PC-3 (cell line): ENCODE measurements at regions not wholly inside any gene's neighbourhood (a gene's known extent, or its start where the extent isn't known, plus 50 kb on each side); places are given as distances from the start of the nearest gene placed in this dataset.

Experiments used
- ATAC-seq: fragments of 200-7000 bp; cut with Tn5 transposase; 2 replicates; pipeline ENCODE4 v1.9.1; 2020; ENCODE audit warnings: mild to moderate bottlenecking, moderate library complexity
- BruUV-seq: library from RNA; stranded (reverse); fragments of 400-500 nt; replicated peaks from 2 replicates; lab custom pipeline; 2021; lab: Mats Ljungman, UMichigan
- CTCF ChIA-PET: fragments of 300-600 bp; sonication (Branson Sonifier 250); formaldehyde crosslinking; loops from one replicate; lab custom pipeline; 2022; ENCODE audit warnings: antibody characterized with exemption; lab: Charles Lee
- POLR2A ChIA-PET: fragments of 300-600 bp; sonication (Branson Sonifier 250); formaldehyde crosslinking; loops from one replicate; lab custom pipeline; 2022; ENCODE audit warnings: antibody characterized with exemption; ENCODE audit not compliant: unreplicated experiment; lab: Charles Lee
- DNase-seq: peaks from one replicate; pipeline ENCODE4 v3.0.0-alpha.2; 2015
- H2AFZ ChIP-seq: fragments of 300-600 bp; sonication (generic); 2 replicates; pipeline ENCODE4 v1.6.0; 2016; ENCODE audit warnings: antibody characterized with exemption, low read length
- H3F3A ChIP-seq: fragments of 300-600 bp; sonication (generic); one replicate; pipeline ENCODE4 v1.6.0; 2017; ENCODE audit warnings: antibody characterized with exemption, low read length, control low read depth, mild to moderate bottlenecking; ENCODE audit not compliant: unreplicated experiment
- H3K27ac ChIP-seq: fragments of 300-600 bp; sonication (generic); 2 replicates; pipeline ENCODE4 v1.5.1; 2016; ENCODE audit warnings: mild to moderate bottlenecking, low read length
- H3K27me3 ChIP-seq: fragments of 300-600 bp; sonication (generic); 2 replicates; pipeline ENCODE4 v1.6.1; 2016; ENCODE audit warnings: low read length, mixed read lengths
- H3K36me3 ChIP-seq: fragments of 300-600 bp; sonication (generic); 2 replicates; pipeline ENCODE4 v1.6.1; 2016; ENCODE audit warnings: low read depth, mixed run types, low read length, mixed read lengths
- H3K4me1 ChIP-seq: fragments of 300-600 bp; sonication (generic); 2 replicates; pipeline ENCODE4 v1.5.1; 2016; ENCODE audit warnings: low read length; ENCODE audit not compliant: insufficient read depth
- H3K4me2 ChIP-seq: fragments of 300-600 bp; sonication (generic); 2 replicates; pipeline ENCODE4 v1.6.0; 2016; ENCODE audit warnings: low read length
- H3K4me3 ChIP-seq: fragments of 300-600 bp; sonication (generic); 2 replicates; pipeline ENCODE4 v1.5.1; 2016; ENCODE audit warnings: mild to moderate bottlenecking, low read length, mixed read lengths
- H3K79me2 ChIP-seq: fragments of 300-600 bp; sonication (generic); 2 replicates; pipeline ENCODE4 v1.6.1; 2017; ENCODE audit warnings: low read length, mixed read lengths
- H3K9ac ChIP-seq: fragments of 300-600 bp; sonication (generic); 2 replicates; pipeline ENCODE4 v1.6.0; 2016; ENCODE audit warnings: mild to moderate bottlenecking, low read length
- H3K9me2 ChIP-seq: fragments of 300-600 bp; sonication (generic); replicated peaks from 2 replicates; pipeline ENCODE4 v1.6.1; 2016; ENCODE audit warnings: mixed run types, low read length, mixed read lengths
- H3K9me3 ChIP-seq: fragments of 300-600 bp; sonication (generic); 2 replicates; pipeline ENCODE4 v1.6.1; 2016; ENCODE audit warnings: low read length, mixed read lengths
- H4K20me1 ChIP-seq: fragments of 300-600 bp; sonication (generic); 2 replicates; pipeline ENCODE4 v1.6.1; 2016; ENCODE audit warnings: low read length, mixed read lengths
- CTCF ChIP-seq: fragments of 300-600 bp; sonication (generic); conservative IDR thresholded peaks from 2 replicates; pipeline ENCODE4 v1.5.1; 2017; ENCODE audit warnings: antibody characterized with exemption, low read depth, mild to moderate bottlenecking, low read length
- EZH2 ChIP-seq: fragments of 300-600 bp; sonication (generic); IDR thresholded peaks from one replicate; pipeline ENCODE4 v1.6.1; 2017; ENCODE audit warnings: antibody characterized with exemption, mild to moderate bottlenecking, low read length; ENCODE audit not compliant: unreplicated experiment
- EZH2phosphoT487 ChIP-seq: fragments of 300-600 bp; sonication (generic); IDR thresholded peaks from 2 replicates; pipeline ENCODE4 v1.6.1; 2018; ENCODE audit warnings: mild to moderate bottlenecking, antibody characterized with exemption, low read length, borderline replicate concordance
- intact Hi-C: fragments of 100-400 bp; cut with micrococcal nuclease; formaldehyde crosslinking; loops from 2 replicates; pipeline ENCODE4 v1.9.0; 2023

- Histone ChIP-seq H3K36me3 (no peaks in the 10 kb centered on the region), H3K79me2 (no peaks in the 10 kb centered on the region), H3F3A (no peaks in the 10 kb centered on the region), H3K4me3 (no peak overlapping the region), H3K9ac (no peak overlapping the region), H3K9me3 (0 out of 2 replicates have a peak, but pooled peaks cover 6% of the 10 kb centered on the region), H3K4me1 (no peaks in the 10 kb centered on the region), H3K27me3 (no peaks in the 10 kb centered on the region), H4K20me1 (no peaks in the 10 kb centered on the region), H2AFZ (no peak overlapping the region), H3K4me2 (no peak overlapping the region), H3K27ac (no peak overlapping the region), H3K9me2 (no peaks in the 10 kb centered on the region)
- CTCF ChIA-PET = no interaction called here
- DNase-seq (no peak), ATAC-seq (no peak)
- intact Hi-C loops = no loop called here
- POLR2A ChIA-PET = no interaction called here
- no TSS peak for BruUV-seq
- TF ChIP-seq EZH2 (no peak), CTCF (no peak), EZH2phosphoT487 (no peak)
Observed at GRCh38 chr3:6447166-6447801, 413.6 kb upstream of the GRM7 start.

DNA sequence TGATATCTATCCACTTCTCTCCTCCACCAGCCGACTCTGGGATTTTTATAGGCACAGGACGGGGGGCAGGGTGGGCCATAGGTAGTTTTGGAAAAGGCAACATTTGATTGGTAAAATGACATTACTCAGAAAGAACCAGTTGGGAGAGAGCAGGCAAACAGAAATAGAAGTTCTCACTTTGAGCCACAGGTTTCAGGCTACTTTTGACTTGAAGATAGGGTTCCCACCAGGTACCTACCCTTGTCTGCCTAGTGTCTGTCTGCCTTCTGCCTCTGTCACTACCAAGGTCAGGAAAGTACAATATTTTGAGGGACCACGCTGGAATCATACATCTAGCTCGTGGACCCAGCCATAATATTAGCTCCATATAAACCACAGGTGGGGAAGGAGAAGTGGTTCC, 412.9 kb upstream of the GRM7 start:
- H3K9me3 ChIP-seq = 0 out of 2 replicates have a peak, but pooled peaks cover 6% of the 10 kb centered on the region
- BruUV-seq = no TSS peak
- H4K20me1 ChIP-seq = no peaks in the 10 kb centered on the region
- no peak for TF ChIP-seq EZH2phosphoT487
- no peak for TF ChIP-seq CTCF
- TF ChIP-seq EZH2 = no peak
- no peak overlapping the region for H3K9ac ChIP-seq
- POLR2A ChIA-PET = no interaction called here
- H3K79me2 ChIP-seq = no peaks in the 10 kb centered on the region
- DNase-seq (no peak), ATAC-seq (no peak)
- H3K27ac ChIP-seq = no peak overlapping the region
- H3K9me2 ChIP-seq = no peaks in the 10 kb centered on the region
- no peaks in the 10 kb centered on the region for H3K36me3 ChIP-seq
- intact Hi-C loops = no loop called here
- no peaks in the 10 kb centered on the region for H3K27me3 ChIP-seq
- no peaks in the 10 kb centered on the region for H3F3A ChIP-seq
- CTCF ChIA-PET = no interaction called here
- H3K4me1 ChIP-seq = no peaks in the 10 kb centered on the region
- no peak overlapping the region for H3K4me2 ChIP-seq
- no peak overlapping the region for H3K4me3 ChIP-seq
- no peak overlapping the region for H2AFZ ChIP-seq

GRCh38 chr3:6449099-6449498, 411.8 kb upstream of the GRM7 start:
- POLR2A ChIA-PET = no interaction called here
- ATAC-seq (no peak), DNase-seq (no peak)
- CTCF ChIA-PET = no interaction called here
- no peaks in the 10 kb centered on the region for H3K79me2 ChIP-seq
- no peaks in the 10 kb centered on the region for H4K20me1 ChIP-seq
- no peaks in the 10 kb centered on the region for H3K36me3 ChIP-seq
- BruUV-seq = no TSS peak
- H3K27me3 ChIP-seq = no peaks in the 10 kb centered on the region
- intact Hi-C loops = no loop called here
- no peak overlapping the region for H3K4me2 ChIP-seq
- no peaks in the 10 kb centered on the region for H3K9me2 ChIP-seq
- no peaks in the 10 kb centered on the region for H3K4me1 ChIP-seq
- H3F3A ChIP-seq = no peaks in the 10 kb centered on the region
- H3K27ac ChIP-seq = no peak overlapping the region
- no peak overlapping the region for H3K4me3 ChIP-seq
- 0 out of 2 replicates have a peak, but pooled peaks cover 6% of the 10 kb centered on the region for H3K9me3 ChIP-seq
- no peak for TF ChIP-seq EZH2
- TF ChIP-seq CTCF = no peak
- no peak for TF ChIP-seq EZH2phosphoT487
- no peak overlapping the region for H3K9ac ChIP-seq
- H2AFZ ChIP-seq = no peak overlapping the region
